Activated CD4-positive, alpha-beta T cell treated with anti-CD3 and anti-CD28 coated beads for 48 hours (primary cell): ENCODE measurements at regions not wholly inside any gene's neighbourhood (a gene's known extent, or its start where the extent isn't known, plus 50 kb on each side); places are given as distances from the start of the nearest gene placed in this dataset.
"Not testable (repeated sequence)": the region's sequence is repeated elsewhere in the genome, so short reads cannot be mapped to it uniquely, and the experiment has no call there.

Experiments
- DNase-seq: peaks from one replicate; pipeline ENCODE4 v3.0.0-alpha.2; 2020

- DNase-seq, result no peak
Observed at GRCh38 chr3:144652573-144652972, 681.0 kb downstream of the DIPK2A start.

- no peak for DNase-seq
Observed at GRCh38 chr3:144655423-144655822, 683.8 kb downstream of the DIPK2A start.

- DNase-seq, result no peak
Observed at GRCh38 chr3:144660186-144660585, 688.6 kb downstream of the DIPK2A start.

GRCh38 chr3:144662729-144663128, 691.1 kb downstream of the DIPK2A start:
- no peak for DNase-seq

- DNase-seq, result no peak
Observed at GRCh38 chr3:144663456-144664436, 692.1 kb downstream of the DIPK2A start.

GRCh38 chr3:144665567-144666053, 694.0 kb downstream of the DIPK2A start:
- no peak for DNase-seq

- DNase-seq, result no peak
Observed at GRCh38 chr3:144670571-144670970, 698.9 kb downstream of the DIPK2A start.

GRCh38 chr3:144677103-144677502, 705.5 kb downstream of the DIPK2A start:
- no peak for DNase-seq

- DNase-seq, result no peak
Observed at GRCh38 chr3:144683065-144683464, 711.4 kb downstream of the DIPK2A start.

GRCh38 chr3:144687862-144688261, 716.2 kb downstream of the DIPK2A start:
- no peak for DNase-seq

- DNase-seq, result no peak
Observed at GRCh38 chr3:144692488-144692887, 720.9 kb downstream of the DIPK2A start.

GRCh38 chr3:144708437-144708836, 736.8 kb downstream of the DIPK2A start:
- no peak for DNase-seq

GRCh38 chr3:144737281-144737680, 765.7 kb downstream of the DIPK2A start:
- DNase-seq, result no peak

GRCh38 chr3:144743225-144743668, 771.6 kb downstream of the DIPK2A start:
- DNase-seq, result no peak

- DNase-seq, result no peak
Observed at GRCh38 chr3:144744473-144744872, 772.9 kb downstream of the DIPK2A start.

- DNase-seq, result no peak
Observed at GRCh38 chr3:144746631-144747030, 775.0 kb downstream of the DIPK2A start.

- DNase-seq, result not testable (repeated sequence)
Observed at GRCh38 chr3:144749536-144750253, 778.1 kb downstream of the DIPK2A start.

- DNase-seq, result no peak
Observed at GRCh38 chr3:144754076-144754783, 782.6 kb downstream of the DIPK2A start.

- no peak for DNase-seq
Observed at GRCh38 chr3:144756704-144757440, 785.2 kb downstream of the DIPK2A start.

- DNase-seq, result no peak
Observed at GRCh38 chr3:144760831-144761230, 789.2 kb downstream of the DIPK2A start.

GRCh38 chr3:144762091-144762490, 790.5 kb downstream of the DIPK2A start:
- no peak for DNase-seq

- DNase-seq, result no peak
Observed at GRCh38 chr3:144763878-144764454, 792.3 kb downstream of the DIPK2A start.
